CD1c-positive myeloid dendritic cell (primary cell): ENCODE measurements at regions not wholly inside any gene's neighbourhood (a gene's known extent, or its start where the extent isn't known, plus 50 kb on each side); places are given as distances from the start of the nearest gene placed in this dataset.

Experiments used
- DNase-seq: peaks from one replicate; pipeline ENCODE4 v3.0.0-alpha.2; 2016; ENCODE audit errors: extremely low spot score

DNA sequence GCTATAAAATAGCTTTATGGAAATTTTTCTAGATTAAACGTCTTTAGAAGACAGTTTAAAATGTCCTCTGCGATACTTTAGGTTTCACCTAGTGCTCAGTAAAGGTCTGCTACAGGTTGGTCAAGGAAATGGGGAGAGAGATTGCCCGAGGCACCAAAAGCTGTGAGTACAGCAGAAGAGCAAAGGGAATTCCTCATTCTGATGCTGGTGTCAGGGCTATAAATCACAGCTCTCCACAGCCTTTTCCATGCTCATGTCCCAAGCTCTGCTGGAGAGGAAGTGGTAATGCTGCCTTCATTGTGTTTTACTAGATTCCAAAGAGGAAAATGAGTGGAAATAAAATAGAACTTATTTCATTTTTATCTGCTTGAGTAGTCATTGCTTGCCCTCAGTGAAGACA lies 2060.4 kb downstream of the ARAP2 start:
- DNase-seq = no peak

DNA sequence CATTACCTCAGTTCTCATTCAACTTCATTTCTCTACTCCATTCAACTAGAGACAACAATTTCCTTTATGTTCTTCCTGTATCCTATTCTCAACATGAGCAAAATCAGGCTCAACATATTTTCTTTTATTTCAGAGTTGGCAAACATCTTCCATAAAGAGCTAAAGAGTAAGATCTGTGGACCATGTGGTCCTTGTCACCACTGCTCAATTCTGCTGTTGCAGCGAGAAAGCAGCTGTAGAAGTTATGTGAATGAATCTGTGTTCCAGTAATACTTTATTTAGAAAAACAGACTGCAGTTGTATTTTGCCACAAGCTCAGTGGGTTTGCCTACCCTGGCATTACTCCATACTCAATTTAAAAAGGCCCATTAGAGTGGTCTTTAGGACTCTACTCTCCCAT lies 2057.3 kb downstream of the ARAP2 start:
- no peak for DNase-seq

DNA sequence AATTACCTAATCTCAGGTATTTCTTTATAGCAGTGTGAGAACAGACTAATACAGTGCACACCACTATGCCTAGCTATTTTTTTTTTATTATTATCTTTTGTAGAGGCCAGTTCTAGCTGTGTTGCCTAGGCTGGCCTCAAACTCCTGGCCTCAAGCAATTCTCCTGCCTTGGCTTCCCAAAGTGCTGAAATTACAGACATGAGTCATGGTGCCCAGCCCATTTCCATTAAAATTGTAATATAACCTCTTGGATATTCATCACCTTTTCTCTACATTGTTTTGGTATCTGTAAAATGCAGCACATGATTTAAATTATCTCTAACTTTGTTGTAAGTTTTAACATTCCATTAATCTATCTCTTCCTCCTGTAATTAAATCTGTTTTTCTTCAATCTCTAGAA lies 2052.9 kb downstream of the ARAP2 start:
- no peak for DNase-seq

DNA sequence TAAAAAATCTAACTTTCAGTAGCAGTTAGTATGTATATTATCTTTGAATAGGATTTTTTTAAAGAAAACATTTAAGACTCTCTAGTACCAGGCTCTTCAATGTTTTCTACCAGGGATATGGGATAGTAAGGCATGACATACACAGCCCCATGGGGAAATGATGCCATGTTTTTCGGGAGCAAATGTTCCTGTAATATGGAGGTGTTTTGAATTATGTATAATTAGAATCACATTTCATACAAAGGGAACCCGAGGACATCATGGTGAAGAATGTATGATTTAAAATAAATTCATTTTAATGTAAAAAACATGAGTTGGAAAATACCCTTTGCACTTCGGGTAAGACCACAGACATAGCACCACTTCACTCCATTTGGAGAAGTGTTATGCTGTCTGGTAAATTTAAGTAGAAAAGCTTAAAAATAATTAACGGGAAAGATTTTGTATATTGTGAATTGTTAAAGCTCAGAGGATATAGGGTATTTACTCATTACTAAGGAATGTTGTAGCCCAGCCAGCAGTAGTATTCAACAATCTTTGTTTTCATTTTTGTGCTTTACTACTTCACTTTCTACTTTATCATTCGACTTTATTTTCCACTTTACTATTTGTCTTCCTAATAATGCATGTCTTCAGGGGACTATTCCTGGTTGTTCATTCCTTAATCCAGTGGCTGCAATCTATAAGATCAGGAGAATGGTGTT lies 2050.7 kb downstream of the ARAP2 start:
- no peak for DNase-seq

DNA sequence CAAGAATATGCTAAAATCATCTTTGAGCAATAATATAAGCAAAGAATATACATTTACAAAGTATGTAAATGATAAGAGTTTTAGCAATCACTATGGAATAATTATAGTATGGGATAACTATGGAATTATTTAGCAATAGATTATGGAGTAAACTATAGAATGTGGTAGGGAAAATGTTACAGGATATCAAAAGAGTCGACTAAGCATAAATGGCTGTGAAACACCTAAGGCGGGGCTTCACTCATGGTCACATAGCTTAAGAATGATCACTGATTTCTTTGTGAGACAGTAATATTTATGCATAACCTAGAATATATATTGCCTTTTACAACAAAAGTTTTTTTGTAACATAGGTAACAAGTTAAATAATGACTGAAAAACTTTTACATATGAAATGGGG lies 2049.7 kb downstream of the ARAP2 start:
- no peak for DNase-seq

DNA sequence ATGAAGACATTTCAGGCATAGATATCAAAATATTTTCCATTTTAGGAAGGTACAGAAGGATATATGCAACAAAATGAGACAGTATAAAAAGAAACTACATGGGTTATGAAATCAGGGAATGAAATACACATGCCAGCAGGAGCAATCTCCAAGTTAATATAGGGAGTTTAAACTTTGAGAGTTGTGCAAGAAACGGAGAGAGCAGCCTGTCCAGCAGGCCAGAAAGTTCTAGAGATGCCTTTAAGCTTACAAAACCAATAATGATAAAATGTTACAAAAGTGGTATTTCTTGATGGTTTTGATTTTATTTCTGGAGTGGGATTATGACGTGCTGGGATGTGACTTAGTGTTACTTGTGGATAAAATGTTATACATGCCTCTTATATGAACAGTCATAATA lies 2047.9 kb downstream of the ARAP2 start:
- DNase-seq = no peak

DNA sequence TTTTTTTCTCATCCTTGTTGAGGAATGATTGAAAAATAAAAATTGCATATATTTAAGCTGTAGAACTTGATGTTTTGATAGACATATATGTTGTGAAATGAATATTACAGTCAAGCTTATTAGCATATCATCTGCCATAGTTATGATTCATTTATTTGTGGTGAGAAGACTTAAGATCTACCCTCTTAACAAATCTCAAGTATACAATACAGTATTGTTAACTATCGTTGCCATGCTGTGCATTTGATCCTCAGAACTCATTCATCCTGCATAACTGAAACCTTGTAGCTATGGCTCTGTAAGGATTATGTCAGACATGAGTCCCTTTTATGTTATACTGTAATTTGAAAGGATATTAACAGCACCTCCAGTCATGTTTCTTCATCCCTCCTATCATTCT lies 2045.3 kb downstream of the ARAP2 start:
- no peak for DNase-seq

DNA sequence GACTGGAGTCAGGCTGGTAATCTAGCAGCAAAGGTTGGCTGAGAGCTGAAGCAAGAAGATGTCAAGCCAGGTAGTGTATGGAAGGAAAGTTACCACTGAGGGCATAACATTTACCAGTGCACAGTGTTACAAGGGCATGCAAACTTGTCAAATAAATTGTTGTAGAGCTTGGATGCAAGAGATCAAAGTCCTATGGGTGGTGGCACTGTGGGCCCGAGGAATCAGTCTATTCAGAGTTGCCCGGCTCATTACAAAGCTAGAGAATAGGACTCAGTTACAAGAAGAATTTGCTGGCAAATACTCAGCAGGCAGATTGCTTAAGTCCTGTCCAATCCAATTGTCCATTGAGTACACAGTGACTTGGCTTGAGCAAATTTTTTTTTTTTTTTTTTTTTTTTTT lies 2043.8 kb downstream of the ARAP2 start:
- DNase-seq = no peak

DNA sequence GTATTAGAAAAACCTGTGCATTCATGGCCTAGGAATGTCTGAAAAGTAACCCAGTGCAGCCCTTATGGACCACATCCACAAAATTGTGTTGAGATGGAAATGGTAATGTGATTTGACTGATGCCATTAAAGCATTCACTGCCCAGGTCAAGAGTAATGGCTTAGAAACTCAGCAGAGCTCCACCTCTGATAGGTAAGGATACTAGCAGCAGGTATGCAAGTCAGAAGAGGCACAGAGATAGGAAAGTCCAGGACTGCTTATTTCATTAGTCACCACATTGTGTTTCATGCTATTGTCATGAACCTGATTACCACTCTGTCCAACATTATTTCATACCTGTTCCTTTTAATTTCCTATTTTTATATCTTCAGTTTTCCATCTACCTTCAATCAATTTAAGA lies 2042.2 kb downstream of the ARAP2 start:
- no peak for DNase-seq

DNA sequence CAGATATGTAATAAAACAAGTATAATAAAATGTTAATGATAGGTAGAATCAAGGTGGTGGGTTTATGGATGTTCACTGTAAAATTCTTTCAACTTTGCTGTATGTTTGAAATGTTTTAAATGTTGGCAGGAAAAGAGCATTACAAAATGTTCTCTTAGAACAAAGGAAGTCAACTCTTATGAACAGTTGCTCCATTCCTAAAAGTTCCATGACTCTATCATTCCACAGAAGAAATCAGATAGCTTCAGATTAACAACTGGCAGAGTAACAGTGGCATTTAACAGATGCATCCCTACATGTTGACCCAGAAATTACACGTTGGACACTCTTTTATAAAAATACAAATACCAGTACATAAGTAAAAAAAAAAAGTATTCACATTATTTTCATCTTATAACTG lies 2023.7 kb downstream of the ARAP2 start:
- no peak for DNase-seq

DNA sequence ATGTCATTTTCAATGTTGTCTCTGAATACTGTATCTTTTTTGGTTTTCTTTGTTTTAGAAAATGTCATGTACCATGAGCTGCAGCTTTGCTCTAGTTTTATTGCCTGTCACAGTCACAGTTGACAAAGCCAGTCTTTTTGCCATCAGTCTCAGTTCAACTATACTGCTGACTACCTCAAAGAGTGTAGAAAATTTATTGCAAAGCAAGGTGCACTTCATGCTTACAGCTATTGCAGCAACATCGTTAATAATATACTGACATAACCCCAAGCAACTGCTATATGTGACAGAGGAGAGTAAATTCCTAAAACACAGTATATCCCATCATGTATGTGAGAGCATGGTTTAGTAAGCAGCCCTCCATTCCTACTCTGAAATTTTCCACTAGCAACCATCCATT lies 2022.3 kb downstream of the ARAP2 start:
- no peak for DNase-seq

DNA sequence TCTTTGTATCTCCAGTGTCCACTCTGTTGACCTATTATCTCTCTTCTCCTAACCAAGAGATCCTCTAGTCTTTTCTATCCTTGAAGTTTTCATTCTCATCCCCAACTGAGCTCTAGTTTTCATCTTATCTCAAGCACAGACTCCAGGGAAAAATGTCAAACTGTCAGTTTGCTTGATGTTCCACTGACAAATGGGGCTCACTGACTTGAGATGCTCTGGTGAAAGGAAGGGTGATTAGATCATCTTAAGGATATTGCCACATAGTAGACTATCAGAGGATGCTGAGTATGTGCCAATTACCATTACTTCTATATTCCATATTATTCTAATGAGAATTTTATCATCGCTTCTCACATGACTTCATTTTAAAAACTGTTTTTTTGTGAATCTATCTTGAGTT lies 2008.2 kb downstream of the ARAP2 start:
- no peak for DNase-seq

DNA sequence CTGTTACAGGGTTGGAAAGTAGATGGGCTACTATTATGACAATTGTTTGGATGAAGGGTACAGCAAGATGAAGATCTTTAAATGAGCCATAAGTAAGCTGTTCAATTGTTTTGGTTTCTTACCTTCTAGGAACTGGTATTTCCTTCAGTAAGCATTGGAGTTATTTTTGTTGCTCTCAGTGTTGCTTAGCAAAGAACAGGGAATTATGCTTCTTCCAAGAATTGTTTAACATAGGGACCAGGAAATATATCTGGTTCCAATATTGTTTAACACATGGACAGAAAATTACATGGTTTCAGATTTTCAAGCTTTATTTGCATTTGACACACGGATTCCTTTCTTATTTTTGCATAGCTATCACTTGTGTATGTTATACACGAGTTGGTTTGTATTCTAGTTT lies 1999.0 kb downstream of the ARAP2 start:
- no peak for DNase-seq

DNA sequence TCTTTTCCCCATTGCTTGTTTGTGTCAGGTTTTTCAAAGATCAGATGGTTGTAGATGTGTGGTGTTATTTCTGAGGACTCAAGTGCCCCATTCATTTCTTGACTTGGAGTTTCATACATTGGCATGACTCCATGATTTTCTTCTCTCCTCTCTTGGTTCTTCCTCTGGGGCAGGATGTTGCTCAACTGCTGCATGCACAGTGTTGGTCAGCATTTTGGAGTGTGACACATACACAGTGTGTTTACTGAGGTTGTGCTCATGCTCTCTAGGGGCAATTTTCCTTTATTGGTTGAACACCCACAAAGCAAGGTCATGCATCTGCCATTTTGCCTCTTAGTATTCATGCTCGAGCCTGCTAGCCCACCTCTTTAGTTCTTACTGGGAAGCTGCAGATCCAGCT lies 1993.8 kb downstream of the ARAP2 start:
- DNase-seq = no peak

DNA sequence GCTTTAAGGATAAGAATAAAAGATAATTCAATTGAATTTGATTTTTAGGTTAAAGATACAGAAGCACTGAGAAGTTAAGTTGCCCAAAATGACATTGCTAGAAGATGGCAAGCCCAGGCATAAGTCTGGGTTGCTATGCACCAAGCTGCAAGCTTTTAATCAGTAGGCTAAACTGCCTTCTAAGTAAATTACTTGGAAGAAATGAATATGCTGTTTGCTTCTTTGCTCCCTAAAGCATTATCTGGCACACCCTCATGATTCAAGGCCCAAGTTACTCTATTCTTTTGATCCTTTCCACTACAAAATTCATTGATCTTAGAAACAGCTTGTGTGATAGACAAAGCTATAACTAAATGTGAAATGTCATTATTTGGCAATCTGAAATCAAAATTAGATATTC lies 1991.1 kb downstream of the ARAP2 start:
- DNase-seq = no peak

DNA sequence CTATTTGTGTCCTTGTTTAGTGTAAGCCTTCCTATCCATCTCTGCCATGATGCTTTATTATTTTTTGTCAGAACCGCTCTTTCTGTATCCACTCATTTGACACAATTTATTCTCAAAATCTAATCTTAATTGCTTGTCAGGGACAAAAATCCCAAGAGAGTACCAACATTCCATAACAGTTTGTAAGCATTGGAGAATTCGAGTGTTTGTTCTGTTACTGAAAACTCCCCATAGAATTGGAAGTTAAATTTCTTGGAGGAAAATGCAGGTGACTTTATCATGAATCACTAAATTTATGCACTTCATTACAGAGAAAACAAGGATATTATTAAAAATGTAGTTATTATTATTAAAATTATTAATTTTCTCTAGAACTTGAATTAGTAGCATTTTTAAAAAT lies 1986.1 kb downstream of the ARAP2 start:
- no peak for DNase-seq

DNA sequence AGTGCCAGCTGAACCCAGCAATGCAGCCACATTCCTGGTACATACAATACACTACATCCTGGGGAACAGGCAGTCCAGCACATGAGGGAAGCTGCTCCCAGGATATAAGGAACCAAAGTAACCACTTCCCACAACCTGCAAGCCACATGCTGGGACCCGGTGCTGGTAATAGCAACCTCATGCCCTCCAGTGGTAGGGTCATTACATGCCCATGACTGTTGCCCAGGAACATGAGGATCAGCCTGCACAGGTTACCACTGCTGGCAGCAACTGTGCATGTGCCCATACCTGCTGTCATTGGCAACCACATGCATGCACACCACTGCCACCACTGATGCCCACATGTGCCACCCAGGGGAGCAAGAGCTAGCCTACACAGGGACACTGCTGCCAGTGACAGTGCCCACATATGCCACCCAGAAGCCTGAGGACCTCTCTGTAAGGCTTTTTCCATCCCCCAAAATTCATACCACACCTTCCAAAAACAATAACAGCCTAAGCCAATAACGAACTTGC lies 1982.5 kb downstream of the ARAP2 start:
- no peak for DNase-seq

DNA sequence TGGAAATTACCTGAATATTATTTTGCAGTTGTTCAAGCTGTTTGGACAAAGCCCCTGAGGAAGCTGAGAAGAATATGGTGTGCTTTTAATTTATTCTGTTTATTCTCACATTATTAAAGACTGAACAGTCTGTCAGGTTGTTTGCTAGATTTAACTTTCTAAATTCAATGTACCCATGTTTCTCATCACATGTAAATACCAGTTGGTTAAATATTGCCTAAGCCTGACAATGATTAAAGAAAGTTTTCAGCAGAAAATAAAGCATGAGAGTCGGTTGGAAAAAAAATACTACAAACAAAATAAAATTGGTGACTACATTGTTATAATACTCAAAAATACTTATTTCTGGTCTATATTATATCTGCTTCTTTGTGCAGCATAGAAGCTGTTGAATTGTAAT lies 1974.7 kb downstream of the ARAP2 start:
- DNase-seq = no peak

DNA sequence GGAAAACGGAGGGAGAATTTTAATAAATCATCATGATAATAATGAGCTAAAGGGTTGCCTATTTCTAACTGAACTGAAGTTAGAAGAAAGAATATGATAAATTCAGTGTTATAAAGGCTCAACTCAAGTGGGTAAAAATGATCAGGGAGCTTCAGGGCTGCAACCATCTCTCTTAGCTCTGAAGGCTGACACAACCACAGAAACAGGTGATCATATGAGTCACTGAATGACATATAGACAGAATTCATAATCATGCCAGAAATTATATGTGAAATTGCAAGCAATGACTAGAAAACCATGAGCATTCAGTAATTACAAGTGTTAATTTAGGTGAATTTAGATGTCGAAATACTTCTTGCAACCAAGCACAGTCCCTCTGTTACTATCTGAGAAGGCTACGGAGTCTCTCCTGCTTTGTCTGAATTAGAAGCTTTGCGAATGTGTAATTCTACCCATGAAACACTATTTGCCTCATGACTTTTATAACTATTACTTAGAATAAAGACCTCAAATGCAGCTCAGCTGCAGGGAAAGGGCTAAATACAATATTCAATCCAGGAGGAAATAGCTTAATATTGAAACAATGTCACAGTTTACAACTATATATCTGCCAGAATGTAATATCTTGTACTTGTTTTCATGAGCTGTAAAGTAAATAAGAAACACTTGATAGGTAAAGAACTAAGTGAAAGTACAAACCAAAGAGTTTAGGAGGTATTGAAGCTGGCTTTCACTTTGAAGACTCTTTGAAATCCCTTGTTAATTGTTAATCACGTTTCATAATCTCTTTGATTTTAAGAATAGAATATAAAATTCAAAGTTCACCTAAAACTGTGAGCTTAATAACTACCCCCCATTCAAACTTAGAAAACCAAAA lies 1972.6 kb downstream of the ARAP2 start:
- DNase-seq = no peak

DNA sequence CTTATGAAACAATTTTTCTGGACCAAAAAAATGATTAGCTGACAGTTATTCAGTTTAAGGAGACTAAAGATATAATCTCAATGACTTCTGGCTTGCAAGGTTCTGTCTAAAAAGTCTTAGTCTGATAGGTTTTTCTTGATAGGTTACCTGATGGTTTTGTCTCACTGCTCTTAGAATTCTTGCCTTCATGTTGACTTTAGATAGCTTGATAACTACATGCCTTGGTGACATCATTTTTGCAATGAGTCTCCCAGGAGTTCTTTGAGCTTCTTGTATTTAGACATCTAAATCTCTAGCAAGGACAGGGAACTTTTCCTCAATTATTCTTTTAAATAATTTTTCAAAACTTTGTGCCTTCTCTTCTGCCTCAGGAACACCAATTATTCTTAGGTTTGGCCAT lies 1965.3 kb downstream of the ARAP2 start:
- no peak for DNase-seq

DNA sequence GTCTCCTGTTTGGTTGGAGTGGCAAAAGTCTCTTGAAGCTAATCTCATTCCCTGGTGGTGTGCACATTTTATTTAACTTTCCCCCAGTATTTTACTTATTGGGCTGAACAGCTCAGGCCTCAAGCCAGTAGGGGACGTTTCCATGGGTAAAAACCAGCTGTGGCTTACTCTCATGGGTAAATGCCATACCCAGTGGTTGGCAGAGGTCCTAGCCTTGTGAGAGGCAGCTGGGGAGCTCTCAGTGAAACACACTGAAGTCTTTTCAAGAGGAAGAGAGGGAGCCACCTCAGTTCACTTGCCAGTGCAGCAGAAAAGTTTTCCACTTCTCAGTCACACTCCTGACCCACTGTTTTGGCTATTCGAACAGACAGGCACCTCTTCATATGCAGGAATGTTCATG lies 1964.2 kb downstream of the ARAP2 start:
- DNase-seq = no peak

DNA sequence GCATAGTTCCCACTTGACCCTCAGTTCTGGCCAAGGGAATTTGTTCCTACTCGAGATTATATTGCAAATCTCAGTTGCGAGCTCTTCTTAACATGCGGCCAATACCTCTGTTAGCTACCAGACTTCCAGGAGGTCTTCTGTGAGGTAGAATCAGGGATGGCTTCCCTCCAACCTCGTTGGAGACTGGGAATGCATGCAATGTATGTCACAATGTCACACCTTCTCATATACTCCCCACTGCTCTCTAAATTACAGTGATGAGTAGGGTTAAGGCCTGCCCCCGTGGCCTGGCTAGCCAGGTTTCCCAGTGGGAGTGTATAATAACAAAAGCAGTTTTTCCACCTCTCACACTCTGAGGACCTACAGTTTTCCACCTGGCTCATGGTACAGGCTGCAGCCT lies 1962.5 kb downstream of the ARAP2 start:
- DNase-seq = no peak

DNA sequence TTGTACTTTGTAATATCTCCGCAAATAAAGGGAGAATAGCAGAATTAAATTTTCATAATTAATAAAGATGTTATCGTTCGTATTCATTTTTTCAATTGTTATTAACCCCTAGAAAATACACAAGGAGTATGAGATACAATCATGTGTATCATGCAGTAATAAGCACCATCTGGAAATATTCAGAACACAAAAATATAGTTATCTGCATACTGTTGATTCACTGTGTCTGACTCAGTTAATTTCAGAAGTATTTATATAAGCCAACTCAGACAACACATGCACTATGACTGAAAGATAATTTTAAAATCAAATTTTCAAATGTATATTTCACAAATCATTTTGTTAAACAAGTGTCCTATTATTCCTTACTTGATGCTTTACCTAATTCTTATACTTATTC lies 1954.8 kb downstream of the ARAP2 start:
- DNase-seq = no peak
